ENCODE measurements at regions not wholly inside any gene's neighbourhood (a gene's known extent, or its start where the extent isn't known, plus 50 kb on each side); places are given as distances from the start of the nearest gene placed in this dataset.

DNA sequence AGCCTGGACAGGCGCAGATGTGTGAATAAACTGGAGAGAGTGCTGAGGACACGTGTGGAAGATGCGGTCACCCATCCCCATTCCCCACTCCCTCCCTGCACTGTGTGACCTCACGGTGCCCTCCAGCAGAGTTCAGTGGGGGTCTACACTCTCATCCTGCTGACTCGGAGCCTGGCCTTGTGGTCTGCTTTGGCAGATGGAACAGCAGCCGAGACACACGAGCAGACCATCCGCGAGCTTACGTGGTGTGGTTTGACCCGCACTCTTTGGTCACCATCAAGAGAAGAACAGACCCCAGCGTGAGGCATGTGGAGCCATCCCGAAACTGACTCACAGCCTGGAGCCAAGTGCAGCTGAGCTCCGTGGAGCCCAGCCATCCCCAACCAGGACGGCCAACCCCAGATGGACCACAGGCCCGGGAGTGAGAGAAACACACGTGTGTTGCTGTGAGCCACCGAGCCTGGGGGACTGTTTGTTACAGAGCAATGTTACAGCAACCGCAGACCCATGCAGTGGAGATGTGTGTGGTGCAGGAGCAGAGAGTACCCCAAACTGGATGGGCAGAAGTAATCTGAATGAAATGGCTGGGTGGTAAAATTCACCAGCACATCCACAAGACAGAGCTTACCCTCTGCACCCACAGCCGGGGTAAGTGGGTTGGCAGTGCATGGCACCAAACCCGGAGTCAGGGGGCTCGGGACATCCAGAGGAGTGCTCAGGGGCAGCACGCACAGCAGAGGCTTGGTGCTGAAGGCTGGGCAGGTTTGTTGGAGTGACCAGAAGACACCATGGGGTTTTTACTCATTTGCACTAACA is 90.7 kb downstream of the RTL6 start (continued):
- TF ChIP-seq, protein P1, sequence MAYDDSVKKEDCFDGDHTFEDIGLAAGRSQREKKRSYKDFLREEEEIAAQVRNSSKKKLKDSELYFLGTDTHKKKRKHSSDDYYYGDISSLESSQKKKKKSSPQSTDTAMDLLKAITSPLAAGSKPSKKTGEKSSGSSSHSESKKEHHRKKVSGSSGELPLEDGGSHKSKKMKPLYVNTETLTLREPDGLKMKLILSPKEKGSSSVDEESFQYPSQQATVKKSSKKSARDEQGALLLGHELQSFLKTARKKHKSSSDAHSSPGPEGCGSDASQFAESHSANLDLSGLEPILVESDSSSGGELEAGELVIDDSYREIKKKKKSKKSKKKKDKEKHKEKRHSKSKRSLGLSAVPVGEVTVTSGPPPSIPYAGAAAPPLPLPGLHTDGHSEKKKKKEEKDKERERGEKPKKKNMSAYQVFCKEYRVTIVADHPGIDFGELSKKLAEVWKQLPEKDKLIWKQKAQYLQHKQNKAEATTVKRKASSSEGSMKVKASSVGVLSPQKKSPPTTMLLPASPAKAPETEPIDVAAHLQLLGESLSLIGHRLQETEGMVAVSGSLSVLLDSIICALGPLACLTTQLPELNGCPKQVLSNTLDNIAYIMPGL (CRISPR knock-in tag; IDR thresholded peaks at IDR 0.05; ENCODE audit: borderline replicate concordance), result no peak
- TF ChIP-seq CBX8 (IDR thresholded peaks at IDR 0.05), result no peak

DNA sequence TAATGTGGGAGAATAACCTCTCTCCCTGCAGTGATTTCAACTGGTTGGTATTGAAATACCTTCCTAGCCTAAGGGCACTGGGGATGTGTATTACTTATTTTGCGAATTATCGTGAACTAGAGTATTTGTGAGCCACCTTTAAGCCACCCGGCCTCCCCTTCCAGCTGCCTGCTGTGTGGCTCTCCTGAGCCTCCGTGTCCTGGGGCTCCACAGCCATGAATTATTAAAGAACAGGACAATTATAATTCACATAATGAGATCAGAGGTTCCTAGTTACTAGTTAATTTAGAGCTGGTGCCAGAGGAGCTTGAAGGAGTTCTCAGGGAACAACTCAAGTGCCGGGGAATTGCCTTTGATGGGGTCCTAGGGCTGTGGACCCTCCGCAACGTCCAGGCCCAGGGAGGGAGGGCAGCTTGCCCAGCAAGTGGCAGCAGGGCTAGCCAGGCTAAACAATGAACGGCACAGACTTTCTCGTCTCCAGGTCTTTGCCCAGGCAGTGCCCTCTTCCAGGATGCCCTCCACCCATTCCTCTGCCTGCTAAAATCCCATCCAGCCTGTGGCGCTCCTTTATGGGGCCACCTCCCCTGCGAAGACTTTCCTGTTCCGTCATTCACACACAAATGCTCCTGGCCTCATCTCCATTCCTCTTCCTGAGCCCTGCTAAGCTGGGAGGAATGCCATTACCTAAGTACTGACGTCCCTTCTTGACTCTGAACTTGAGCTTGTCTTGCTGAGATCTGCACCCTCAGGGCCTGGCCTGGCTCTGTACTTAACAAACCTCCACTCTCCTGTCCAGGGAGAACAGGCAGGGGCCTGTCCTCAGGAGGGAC is 91.5 kb downstream of the RTL6 start:
- POLR2A ChIA-PET, result no interaction called here
- Histone ChIP-seq H3K4me2 (no peak overlapping the region), H3K4me3 (no peak overlapping the region), H3K27ac (no peak overlapping the region), H3K4me1 (no peaks in the 10 kb centered on the region), H3K9me3 (no peaks in the 10 kb centered on the region)
- DNase-seq (ENCODE audit: low read depth in 1 of 2, low spot score in 1 of 2), result no peak
- WGBS (ENCODE audit: missing lambda C conversion rate), result 79% methylated on average over 10 of the region's 13 CpGs
- TF ChIP-seq PHF8 (IDR thresholded peaks at IDR 0.05; ENCODE audit: borderline replicate concordance, low read depth) (no peak), TFCP2L1 (CRISPR knock-in tag; IDR thresholded peaks at IDR 0.05) (no peak), HOXB13 (CRISPR knock-in tag; IDR thresholded peaks at IDR 0.05; ENCODE audit: low read depth) (no peak), HOXB5 (CRISPR knock-in tag; IDR thresholded peaks at IDR 0.05) (no peak), MAZ (IDR thresholded peaks at IDR 0.05; ENCODE audit: borderline replicate concordance, low read depth, low read length) (no peak), ZNF302 (CRISPR knock-in tag; IDR thresholded peaks at IDR 0.05) (no peak), GATA3 (IDR thresholded peaks at IDR 0.05; ENCODE audit: borderline replicate concordance) (no peak), EHF (CRISPR knock-in tag; IDR thresholded peaks at IDR 0.05) (no peak), EHMT2 (IDR thresholded peaks at IDR 0.05; ENCODE audit: low read depth) (no peak), NFE2L2 (conservative IDR thresholded peaks at IDR 0.05; ENCODE audit: low read length) (no peak), ZC3H11A (IDR thresholded peaks at IDR 0.05) (no peak), NR3C1 (IDR thresholded peaks at IDR 0.05) (no peak), CBX8 (IDR thresholded peaks at IDR 0.05) (no peak), HEYL (CRISPR knock-in tag; IDR thresholded peaks at IDR 0.05) (no peak), HDAC2 (IDR thresholded peaks at IDR 0.05) (no peak), CHD2 (IDR thresholded peaks at IDR 0.05; ENCODE audit: low read length, partially characterized antibody) (no peak)
- TF ChIP-seq, protein P2, sequence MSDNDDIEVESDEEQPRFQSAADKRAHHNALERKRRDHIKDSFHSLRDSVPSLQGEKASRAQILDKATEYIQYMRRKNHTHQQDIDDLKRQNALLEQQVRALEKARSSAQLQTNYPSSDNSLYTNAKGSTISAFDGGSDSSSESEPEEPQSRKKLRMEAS (IDR thresholded peaks at IDR 0.05), result no peak
- TF ChIP-seq, protein P3, sequence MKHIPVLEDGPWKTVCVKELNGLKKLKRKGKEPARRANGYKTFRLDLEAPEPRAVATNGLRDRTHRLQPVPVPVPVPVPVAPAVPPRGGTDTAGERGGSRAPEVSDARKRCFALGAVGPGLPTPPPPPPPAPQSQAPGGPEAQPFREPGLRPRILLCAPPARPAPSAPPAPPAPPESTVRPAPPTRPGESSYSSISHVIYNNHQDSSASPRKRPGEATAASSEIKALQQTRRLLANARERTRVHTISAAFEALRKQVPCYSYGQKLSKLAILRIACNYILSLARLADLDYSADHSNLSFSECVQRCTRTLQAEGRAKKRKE (CRISPR knock-in tag; IDR thresholded peaks at IDR 0.05; ENCODE audit: low read depth), result no peak
- TF ChIP-seq, protein P4, sequence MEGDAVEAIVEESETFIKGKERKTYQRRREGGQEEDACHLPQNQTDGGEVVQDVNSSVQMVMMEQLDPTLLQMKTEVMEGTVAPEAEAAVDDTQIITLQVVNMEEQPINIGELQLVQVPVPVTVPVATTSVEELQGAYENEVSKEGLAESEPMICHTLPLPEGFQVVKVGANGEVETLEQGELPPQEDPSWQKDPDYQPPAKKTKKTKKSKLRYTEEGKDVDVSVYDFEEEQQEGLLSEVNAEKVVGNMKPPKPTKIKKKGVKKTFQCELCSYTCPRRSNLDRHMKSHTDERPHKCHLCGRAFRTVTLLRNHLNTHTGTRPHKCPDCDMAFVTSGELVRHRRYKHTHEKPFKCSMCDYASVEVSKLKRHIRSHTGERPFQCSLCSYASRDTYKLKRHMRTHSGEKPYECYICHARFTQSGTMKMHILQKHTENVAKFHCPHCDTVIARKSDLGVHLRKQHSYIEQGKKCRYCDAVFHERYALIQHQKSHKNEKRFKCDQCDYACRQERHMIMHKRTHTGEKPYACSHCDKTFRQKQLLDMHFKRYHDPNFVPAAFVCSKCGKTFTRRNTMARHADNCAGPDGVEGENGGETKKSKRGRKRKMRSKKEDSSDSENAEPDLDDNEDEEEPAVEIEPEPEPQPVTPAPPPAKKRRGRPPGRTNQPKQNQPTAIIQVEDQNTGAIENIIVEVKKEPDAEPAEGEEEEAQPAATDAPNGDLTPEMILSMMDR (IDR thresholded peaks at IDR 0.05), result no peak
- TF ChIP-seq, protein P5, sequence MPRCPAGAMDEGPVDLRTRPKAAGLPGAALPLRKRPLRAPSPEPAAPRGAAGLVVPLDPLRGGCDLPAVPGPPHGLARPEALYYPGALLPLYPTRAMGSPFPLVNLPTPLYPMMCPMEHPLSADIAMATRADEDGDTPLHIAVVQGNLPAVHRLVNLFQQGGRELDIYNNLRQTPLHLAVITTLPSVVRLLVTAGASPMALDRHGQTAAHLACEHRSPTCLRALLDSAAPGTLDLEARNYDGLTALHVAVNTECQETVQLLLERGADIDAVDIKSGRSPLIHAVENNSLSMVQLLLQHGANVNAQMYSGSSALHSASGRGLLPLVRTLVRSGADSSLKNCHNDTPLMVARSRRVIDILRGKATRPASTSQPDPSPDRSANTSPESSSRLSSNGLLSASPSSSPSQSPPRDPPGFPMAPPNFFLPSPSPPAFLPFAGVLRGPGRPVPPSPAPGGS (IDR thresholded peaks at IDR 0.05), result no peak
- no peak for ATAC-seq
- CTCF ChIA-PET, result interaction anchor here (0.9 kb wide), 1 partner anchor 62 kb away, joined by 3 read pairs; no protein-coding TSS in a partner anchor
- FAIRE-seq, result no peak
